Nucleus accumbens (tissue), 56 donors: ENCODE measurements at regions not wholly inside any gene's neighbourhood (a gene's known extent, or its start where the extent isn't known, plus 50 kb on each side); places are given as distances from the start of the nearest gene placed in this dataset.
"Not testable (repeated sequence)": the region's sequence is repeated elsewhere in the genome, so short reads cannot be mapped to it uniquely, and the experiment has no call there.

ENCODE experiments used
- DNase-seq, 56 donors: peaks; one replicate each; lab custom pipeline; 2025; lab: John Stamatoyannopoulos, UW

DNA sequence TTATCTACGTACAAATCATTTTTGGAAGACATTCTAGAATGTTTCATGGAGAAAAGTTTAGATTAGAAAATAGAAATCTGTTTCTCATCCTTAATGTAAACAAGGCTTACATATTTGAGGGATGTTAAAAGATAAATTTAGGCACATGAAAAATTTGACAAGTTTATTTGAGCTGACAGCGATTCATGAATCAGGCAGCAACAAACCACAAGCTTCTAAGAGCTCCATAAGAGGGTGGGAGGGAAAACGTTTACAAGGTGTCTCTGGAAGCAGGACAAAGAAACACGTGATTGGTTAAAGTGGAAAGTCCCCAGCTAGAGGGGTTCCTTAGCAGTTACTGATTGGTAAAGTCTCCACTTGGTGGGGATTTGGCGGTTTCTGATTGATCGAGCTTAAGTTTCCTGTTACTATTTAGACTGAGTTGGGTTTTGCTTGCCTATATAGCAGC, 228.9 kb upstream of the PITRM1 start:
- no peak for DNase-seq

DNA sequence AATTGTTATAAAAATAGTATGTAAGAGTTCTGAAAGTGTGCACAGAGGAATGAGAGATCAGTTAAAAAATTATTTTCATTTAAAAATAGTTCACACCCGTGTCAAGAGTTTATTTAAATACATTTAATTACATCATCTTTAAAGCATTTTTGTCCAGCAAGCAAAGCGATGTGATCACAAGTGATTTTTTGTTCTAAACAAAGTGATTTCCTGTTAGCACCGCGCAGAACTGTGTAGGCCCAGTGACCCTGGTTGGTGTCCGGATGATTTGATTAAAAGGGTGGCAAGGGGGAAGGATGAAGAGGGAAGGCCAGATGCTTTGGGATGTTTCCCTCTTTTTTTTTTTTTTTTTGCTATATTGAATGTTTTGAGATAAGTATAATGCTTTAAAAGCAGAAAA, 227.8 kb upstream of the PITRM1 start:
- DNase-seq = no peak

DNA sequence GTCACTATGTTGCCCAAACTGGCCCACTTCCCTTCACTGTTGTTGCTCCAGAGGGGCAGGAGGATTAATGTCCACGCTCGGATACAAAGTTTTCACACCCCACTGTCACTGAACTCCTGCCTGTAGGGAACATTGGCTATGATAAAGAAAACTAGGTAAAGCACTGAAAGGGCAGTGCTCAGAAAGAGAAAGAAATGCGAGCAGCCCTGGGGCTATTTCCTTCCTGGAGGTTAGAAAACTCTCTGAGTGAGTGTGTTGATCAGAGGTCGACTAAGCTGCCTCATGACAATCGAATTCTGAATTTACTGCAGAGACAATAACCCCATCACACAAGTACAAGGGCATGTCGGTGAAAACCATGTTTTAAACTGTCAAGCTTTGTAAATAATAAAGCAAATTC, 227.2 kb upstream of the PITRM1 start:
- DNase-seq = no peak

DNA sequence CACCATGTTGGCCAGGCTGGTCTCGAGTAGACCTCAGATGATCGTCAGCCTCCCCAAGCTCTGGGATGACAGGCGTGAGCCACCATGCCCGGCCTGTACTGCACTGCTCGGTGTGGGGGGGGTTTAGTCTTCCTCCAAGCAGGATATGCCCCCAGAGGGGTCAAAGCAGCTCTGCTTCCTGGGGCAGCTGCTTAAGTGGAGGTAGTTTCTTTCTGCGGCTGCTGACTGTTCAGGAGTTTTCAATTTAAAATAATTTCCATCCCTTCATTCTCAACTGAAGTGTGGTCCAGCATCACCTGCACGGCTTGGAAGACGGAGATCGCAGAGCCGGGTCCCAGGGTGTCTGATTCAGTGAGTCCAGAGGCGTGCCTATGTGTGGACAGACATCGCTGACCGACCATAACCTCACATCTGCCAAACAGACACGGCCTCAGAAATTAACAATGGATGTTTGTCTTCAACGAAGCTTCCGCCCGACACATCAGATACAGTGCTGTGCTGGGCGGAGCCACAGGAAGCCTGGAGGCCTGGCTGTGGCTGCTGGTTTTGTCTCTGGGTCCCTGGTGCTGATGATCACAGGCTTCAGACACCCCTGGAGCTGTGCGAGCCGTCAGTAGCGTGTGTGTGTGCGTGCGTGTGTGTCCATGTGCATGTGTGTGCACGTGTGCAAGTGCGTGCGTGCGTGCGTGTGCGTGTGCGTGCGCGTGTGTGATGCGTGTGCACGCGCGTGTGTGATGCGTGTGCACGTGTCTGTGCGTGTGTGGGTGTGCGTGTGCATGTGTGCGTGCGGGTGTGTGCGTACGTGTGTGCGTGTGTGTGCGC, 226.5 kb upstream of the PITRM1 start:
- peak in 50 of 56 donors; percentile 2 to 80 (median 52) for DNase-seq

DNA sequence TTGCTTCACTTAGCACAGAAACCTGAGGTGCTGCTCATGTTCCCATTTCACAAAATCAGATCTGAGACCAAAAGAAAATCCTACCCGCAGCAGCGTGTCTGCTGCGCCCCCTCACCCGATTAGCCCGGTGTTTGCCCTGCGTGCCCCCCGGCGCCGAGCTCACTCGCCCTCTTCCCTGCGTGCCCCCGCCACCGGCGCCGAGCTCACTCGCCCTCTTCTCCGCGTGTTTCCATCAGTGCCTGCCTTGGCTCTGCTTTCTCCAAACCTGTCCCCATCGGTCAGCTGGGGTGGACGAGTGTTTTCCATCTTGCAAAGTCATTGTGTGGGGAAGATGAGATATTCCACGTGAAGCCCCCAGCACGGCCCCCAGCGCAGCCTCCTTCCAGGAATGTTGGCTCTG, 225.3 kb upstream of the PITRM1 start:
- DNase-seq = no peak

DNA sequence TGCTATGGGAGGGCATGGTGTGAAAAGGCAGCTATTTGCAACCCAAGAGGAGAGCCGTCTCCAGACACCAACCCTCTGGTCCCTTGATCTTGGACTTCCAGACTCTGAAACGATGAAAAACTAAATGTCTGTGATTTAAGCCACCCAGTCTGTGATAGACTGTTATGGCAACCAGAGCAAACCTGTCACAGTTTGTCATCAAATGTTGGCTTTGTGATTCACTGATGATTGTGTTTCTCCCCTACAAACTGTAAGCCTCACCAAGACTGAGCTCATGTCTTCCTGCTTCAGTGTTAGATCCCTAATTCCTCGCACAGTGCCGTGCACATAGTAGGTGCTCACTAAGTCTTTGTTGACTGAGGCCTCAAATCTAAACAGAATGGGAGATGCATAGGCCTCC, 224.6 kb upstream of the PITRM1 start:
- DNase-seq = no peak

DNA sequence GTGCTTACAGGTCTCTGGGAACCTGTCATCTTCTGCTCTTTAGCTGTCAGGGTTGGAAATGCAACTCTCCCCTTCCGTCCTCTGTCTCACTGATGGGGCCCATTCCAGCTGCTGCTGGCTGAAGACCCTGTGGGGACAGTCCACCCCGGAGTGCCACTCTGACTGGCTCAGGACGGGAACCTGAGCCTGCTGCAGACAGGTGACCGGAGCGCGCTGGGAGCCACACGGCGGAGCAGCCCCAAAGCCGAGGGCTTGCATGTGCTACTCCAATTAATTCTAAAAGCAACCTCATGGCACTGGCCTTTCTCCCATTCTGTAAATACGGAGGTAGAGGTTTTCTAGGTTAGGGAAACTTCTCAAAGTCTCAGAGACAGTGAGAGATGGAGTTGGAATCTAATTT, 223.5 kb upstream of the PITRM1 start:
- no peak for DNase-seq

DNA sequence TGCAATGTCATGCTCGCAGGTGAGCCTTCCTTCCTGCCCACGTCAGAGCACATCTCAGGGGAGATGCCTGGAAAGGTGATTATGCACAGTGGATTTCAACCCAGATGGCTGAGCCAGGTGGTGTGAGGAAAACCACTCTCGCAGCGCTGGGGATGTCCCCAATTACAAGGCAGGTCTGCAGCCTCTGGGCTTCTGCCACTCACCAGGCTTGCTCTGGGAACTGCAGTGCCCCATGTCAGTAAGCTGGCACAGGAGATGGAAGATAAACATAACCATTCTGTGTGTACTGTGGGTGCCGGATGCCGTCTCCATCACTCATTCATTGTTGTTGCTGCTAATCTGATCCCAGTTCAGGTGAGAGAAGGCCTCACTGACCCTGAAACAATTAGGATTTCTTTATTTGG, 222.9 kb upstream of the PITRM1 start:
- no peak for DNase-seq

DNA sequence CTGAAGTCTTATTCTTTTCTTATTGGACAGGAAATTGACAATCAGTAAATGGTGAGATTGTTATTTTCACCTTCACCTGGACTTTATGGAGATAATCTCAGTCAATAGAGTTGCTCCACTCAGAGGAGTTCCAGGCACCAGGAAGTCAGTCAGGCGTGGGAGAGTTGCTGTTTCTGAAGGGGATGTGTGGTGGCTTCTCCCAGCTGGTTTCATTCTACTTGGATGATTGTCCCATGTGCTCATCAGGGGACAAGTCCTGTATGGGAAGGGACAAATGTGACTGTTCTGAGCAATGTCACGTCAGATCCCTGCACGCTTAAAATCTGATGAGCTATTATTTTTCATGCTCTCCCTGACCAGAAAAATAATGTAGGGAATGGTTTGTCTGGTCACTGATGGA, 222.5 kb upstream of the PITRM1 start:
- DNase-seq = no peak

DNA sequence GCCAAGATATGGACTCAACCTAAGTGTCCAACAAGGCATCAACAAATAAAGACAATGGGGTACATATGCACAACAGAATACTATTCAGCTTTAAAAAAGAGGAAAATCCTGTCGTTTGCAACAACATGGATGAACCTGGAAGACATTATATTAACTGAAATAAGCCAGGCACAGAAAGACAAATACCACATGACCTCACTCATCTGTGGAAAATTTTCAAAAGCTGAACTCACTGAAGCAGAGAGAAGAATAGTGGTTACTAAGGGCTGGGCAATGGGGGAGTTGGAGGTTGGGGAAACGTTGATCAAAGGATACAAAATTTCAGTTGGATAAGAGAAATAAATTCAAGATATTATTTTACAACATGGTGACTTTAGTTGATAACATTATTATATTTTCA, 221.4 kb upstream of the PITRM1 start:
- no peak for DNase-seq

DNA sequence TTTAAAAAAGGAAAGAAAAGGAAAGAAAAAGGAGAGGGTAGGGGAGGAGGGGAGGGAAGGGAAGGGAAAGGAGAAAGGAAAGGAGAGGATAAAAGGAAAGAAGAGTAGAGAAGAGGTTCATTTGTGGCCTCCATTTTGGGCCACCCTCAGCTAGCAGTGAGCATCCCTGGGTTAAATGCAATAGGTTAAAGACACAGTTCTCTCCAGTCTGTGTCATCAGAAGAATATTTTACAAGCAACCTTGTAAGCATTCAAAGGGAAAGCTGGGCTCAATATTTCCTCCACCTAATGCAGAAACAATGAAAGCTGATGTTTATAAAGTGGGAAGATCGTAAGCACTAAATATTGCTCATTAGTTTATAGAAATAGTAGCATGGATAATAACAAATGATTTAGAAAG, 219.1 kb upstream of the PITRM1 start:
- no peak for DNase-seq

DNA sequence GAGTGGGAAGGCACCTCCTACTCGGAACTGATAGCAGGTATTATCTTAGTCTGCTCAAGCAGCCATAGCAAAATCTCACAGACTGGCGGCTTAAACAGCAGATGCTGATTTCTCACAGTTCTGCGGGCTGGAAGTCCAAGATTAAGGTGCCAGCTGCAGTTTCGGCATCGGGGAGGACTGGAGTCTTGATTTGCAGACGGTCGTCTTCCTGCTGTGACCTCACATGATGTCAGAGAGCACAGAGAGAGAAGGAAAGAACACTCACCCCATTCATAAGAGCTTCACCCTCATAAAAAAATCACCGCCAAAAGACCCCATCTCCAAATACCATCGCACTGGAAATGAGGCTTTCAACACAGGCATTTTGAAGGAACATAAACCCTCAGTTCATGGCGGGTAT, 216.5 kb upstream of the PITRM1 start:
- DNase-seq = no peak

DNA sequence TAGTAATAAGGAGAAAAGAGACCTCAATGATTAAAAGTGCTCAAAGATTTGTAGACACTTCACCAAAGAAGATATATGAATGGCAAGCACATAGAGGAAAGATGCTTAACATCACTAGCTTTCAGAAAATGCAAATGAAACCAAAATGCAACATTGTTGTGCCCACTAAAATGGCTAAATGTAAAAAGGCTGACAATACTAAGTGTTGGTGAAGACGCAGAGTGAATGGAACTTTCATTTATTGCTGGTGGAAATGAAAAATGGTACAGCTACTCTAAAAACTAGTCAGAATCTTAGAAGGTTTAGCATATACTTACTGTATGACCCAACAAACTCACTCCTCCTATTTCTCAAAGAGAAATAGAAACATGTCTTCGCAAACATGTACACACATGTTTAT, 212.9 kb upstream of the PITRM1 start:
- no peak for DNase-seq

DNA sequence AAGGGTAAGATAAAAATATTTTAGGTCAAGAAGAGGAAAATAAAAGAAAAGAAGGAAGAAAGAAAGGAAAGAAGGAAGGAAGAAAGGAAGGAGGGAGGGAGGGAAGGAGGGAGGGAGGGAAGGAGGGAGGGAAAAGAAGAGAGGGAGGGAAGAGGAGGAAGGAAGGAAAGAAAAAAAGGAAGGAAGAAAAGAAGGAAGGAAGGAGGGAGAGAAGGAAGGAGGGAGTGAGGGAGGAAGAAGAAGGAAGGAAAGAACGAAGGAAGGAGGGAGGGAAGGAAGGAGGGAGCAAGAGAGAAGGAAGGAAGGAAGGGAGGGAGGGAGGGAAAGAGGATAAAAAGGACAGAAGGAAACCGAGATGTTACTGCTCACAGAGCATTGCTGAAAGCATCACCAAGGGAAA, 209.5 kb upstream of the PITRM1 start:
- no peak for DNase-seq

DNA sequence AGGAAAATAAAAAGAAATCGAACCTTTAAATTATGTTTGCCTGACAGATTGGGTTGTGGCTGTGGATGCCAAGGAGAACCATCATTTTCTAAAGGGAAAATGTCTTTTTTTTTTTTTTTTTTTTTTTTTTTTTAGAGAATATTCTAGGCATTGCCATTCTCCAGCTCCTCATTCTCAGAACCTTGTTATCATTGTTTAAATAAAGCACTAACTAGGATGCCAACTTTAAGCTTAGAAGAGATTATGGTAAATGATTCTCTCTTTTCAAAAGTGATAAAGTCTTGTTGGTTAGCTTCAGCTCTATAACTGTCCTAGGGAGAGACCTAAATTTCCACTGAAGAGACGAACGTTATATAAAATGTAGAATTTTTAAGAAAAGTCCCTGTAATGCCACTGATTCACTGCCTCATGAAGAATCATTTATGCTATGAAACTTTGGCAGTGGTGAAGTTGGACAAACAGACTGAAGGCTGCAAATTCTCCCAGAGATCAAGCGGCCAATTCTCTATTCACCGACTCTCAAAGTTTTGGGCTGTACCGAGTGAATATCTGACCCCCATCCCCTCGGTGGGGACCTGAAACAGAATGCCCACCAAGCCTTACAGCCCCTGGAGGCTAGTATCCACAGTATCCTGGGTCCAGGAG, 207.9 kb upstream of the PITRM1 start:
- DNase-seq = no peak

DNA sequence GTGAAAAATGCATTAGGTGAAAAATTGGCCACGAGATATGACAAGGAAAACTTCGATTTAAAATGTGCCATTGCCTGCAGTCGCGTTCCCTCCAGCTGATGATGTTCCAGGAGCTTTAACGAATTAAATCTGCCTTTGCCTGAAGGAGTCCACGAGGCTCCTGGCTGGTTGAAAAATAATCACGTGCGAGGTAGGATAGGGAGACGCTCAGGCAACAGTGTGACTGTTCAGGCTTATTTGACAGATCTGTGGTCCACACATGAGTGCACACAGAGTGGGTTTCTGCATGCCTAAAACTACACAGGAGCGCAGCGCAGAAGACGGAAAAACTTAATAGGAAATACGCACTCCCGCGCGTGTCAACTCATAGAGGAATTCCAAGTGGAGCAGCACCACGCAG, 204.0 kb upstream of the PITRM1 start:
- no peak for DNase-seq

DNA sequence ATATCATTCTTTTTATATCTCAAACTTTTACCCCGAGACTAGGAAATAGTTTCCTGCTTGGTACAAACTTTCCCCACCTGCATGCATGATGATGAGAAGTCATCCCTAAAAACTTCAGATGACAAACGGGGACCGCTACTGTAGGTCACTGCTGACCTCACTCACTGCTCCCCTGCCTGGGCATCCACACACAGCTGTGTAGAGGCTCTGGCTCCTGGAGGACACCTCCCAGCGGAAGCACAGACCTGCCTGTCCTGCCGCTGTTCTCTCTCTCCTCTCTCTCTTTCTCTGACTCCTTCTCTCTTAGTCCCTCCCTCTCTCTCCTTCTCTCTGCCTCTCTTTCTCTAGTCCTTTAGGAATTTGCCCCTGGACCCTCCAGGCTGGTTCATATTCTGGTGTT, 202.9 kb upstream of the PITRM1 start:
- no peak for DNase-seq

DNA sequence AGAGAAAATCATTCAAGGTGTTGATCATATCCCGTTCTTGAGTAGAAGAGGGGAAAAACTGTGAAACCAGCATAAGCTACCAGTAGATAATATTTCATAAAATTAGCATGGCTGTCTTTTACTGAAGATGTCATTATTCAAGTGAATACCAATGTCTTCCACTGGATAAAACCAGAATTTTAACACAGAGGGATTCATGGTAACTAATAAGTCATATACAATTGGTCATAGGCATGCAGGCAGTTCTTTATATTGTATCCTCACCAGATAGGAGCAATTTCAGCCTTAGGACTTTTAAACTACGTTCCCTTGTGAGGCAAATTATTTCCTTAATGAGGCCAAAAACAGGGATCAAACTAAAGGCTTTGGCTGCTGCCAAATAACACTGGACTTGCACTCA, 202.3 kb upstream of the PITRM1 start:
- DNase-seq = no peak

DNA sequence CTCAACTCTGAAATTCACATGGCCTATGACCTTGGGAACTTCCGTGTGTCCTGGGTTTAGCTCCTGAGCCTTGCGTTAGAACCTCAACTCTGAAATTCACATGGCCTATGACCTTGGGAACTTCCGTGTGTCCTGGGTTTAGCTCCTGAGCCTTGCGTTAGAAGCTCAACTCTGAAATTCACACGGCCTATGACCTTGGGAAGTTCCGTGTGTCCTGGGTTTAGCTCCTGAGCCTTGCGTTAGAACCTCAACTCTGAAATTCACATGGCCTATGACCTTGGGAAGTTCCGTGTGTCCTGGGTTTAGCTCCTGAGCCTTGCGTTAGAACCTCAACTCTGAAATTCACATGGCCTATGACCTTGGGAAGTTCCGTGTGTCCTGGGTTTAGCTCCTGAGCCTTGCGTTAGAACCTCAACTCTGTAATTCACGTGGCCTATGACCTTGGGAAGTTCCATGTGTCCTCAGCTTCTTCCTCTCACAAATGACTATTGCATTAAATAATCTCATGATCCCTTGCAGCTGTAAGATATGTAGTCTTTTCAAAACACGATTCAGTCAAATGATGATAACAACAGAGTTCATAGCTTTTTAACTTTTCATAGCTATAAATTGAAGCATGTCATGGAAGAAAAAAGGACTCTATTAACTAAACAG, 200.9 kb upstream of the PITRM1 start:
- DNase-seq = not testable (repeated sequence)

DNA sequence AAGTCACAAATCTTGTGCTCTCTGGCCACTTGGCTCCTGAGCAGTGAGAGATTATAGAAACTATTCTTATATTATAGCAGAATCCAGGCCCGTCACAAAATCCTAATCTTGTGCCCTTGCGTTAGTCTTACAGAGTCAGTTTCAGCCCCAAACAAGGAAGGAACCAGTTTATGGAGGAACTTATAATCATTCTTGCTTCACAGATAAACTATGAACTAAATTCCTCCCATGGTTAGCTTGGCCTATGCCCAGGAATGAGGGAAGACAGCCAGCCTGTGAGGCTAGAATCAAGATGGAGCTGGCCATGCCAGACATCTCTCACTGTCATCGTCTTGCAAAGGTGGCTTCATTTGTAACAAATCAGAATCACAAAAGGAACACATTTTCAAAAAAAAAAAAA, 199.7 kb upstream of the PITRM1 start:
- DNase-seq = no peak

DNA sequence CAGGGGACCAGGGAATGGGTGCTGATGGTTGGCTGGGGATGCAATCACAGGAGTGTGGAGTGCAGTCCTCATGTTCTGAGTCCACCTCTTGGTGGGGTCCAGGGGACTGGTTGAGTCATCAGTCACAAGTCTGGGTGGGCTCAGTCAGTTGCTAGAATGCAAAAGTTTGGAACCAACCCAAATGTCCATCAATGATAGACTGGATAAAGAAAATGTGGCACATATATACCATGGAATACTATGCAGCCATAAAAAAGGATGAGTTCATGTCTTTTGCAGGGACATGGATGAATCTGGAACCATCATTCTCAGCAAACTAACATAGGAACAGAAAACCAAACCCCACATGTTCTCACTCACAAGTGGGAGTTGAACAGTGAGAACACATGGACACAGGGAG, 199.0 kb upstream of the PITRM1 start:
- DNase-seq = not testable (repeated sequence)
